WTC11 (cell line): ENCODE measurements at regions not wholly inside any gene's neighbourhood (a gene's known extent, or its start where the extent isn't known, plus 50 kb on each side); places are given as distances from the start of the nearest gene placed in this dataset.

ENCODE experiments used
- ATAC-seq: fragments of 200-7000 bp; cut with Tn5 transposase; 2 replicates; pipeline ENCODE4 v1.10.0; 2021; ENCODE audit warnings: mild to moderate bottlenecking, moderate library complexity
- CTCF ChIA-PET: fragments of 300-600 bp; sonication (Branson Sonifier 250); formaldehyde crosslinking; loops from one replicate; lab custom pipeline; 2021; ENCODE audit warnings: antibody characterized with exemption; lab: Charles Lee
- POLR2A ChIA-PET: fragments of 350-600 bp; sonication (Branson Sonifier 250); formaldehyde crosslinking; loops from one replicate; lab custom pipeline; 2021; ENCODE audit warnings: antibody characterized with exemption; lab: Charles Lee
- DNase-seq: peaks from one replicate; pipeline ENCODE4 v3.0.0; 2021; ENCODE audit warnings: low spot score
- H3K27ac Mint-ChIP-seq: 2 replicates; pipeline ENCODE4 v1.8.0; 2021; ENCODE audit warnings: mixed read lengths
- H3K27me3 Mint-ChIP-seq: 2 replicates; pipeline ENCODE4 v1.8.0; 2021; ENCODE audit warnings: low read depth, mild to moderate bottlenecking, moderate library complexity, mixed read lengths
- H3K36me3 Mint-ChIP-seq: 2 replicates; pipeline ENCODE4 v1.8.0; 2021; ENCODE audit warnings: mixed read lengths
- H3K4me1 Mint-ChIP-seq: 2 replicates; pipeline ENCODE4 v1.8.0; 2022; ENCODE audit warnings: mixed read lengths
- H3K4me3 Mint-ChIP-seq: 2 replicates; pipeline ENCODE4 v1.8.0; 2021; ENCODE audit warnings: mild to moderate bottlenecking, moderate library complexity, mixed read lengths
- H3K9me3 Mint-ChIP-seq: 2 replicates; pipeline ENCODE4 v1.8.0; 2021; ENCODE audit warnings: mixed read lengths
- E2F1 ChIP-seq: sonication (generic); formaldehyde crosslinking; IDR thresholded peaks from 2 replicates; pipeline ENCODE4 v1.8.0; 2022; ENCODE audit warnings: mild to moderate bottlenecking, missing genetic modification reagents
- EMX1 ChIP-seq: fragments of 250-450 bp; sonication (Bioruptor Pico); IDR thresholded peaks from 2 replicates; pipeline ENCODE4 v1.8.0; 2021; ENCODE audit warnings: mild to moderate bottlenecking
- ERG ChIP-seq: fragments of 250-450 bp; sonication (Bioruptor Pico); IDR thresholded peaks from 2 replicates; pipeline ENCODE4 v1.8.0; 2021; ENCODE audit warnings: mild to moderate bottlenecking
- JAZF1 ChIP-seq: fragments of 250-450 bp; sonication (Bioruptor Pico); IDR thresholded peaks from 2 replicates; pipeline ENCODE4 v1.9.0; 2021; ENCODE audit warnings: moderate library complexity, mild to moderate bottlenecking, inconsistent platforms
- MLX ChIP-seq: sonication (generic); formaldehyde crosslinking; IDR thresholded peaks from 2 replicates; pipeline ENCODE4 v1.8.1; 2023; ENCODE audit warnings: mild to moderate bottlenecking, missing genetic modification reagents, moderate library complexity
- OVOL2 ChIP-seq: fragments of 250-450 bp; sonication (Bioruptor Pico); IDR thresholded peaks from 2 replicates; pipeline ENCODE4 v1.9.0; 2021; ENCODE audit warnings: mild to moderate bottlenecking, borderline replicate concordance
- PREB ChIP-seq: sonication (generic); formaldehyde crosslinking; IDR thresholded peaks from 2 replicates; pipeline ENCODE4 v1.8.1; 2022; ENCODE audit warnings: mild to moderate bottlenecking, missing genetic modification reagents, moderate library complexity, borderline replicate concordance
- SMAD4 ChIP-seq: sonication (generic); formaldehyde crosslinking; IDR thresholded peaks from 2 replicates; pipeline ENCODE4 v1.8.0; 2022; ENCODE audit warnings: mild to moderate bottlenecking, missing genetic modification reagents
- TEAD4 ChIP-seq: sonication (generic); formaldehyde crosslinking; IDR thresholded peaks from 2 replicates; pipeline ENCODE4 v1.8.0; 2022; ENCODE audit warnings: mild to moderate bottlenecking, missing genetic modification reagents
- ZNF219 ChIP-seq: sonication (generic); formaldehyde crosslinking; IDR thresholded peaks from 2 replicates; pipeline ENCODE4 v1.8.0; 2023; ENCODE audit warnings: missing genetic modification reagents, mild to moderate bottlenecking, borderline replicate concordance
- ZNF396 ChIP-seq: fragments of 250-450 bp; sonication (Bioruptor Pico); IDR thresholded peaks from 2 replicates; pipeline ENCODE4 v1.8.0; 2021; ENCODE audit warnings: mild to moderate bottlenecking, moderate library complexity, borderline replicate concordance
- TF ChIP-seq, protein P1 (sequence below): sonication (generic); formaldehyde crosslinking; conservative IDR thresholded peaks from 2 replicates; pipeline ENCODE4 v1.8.1; 2022; ENCODE audit warnings: mild to moderate bottlenecking, missing genetic modification reagents
- TF ChIP-seq, protein P2 (sequence below): sonication (generic); formaldehyde crosslinking; IDR thresholded peaks from 2 replicates; pipeline ENCODE4 v1.8.1; 2023; ENCODE audit warnings: mild to moderate bottlenecking, missing genetic modification reagents

GRCh38 chr2:180227461-180227860, 220.4 kb upstream of the CWC22 start:
- H3K4me3 Mint-ChIP-seq = no peak overlapping the region
- H3K4me1 Mint-ChIP-seq = no peaks in the 10 kb centered on the region
- ChIA-PET POLR2A (no interaction called here), CTCF (no interaction called here)
- no peak for TF ChIP-seq ERG (CRISPR knock-in tag)
- TF ChIP-seq JAZF1 (CRISPR knock-in tag) = no peak
- TF ChIP-seq, all 79 proteins: peak for 0
- DNase-seq = no peak
- Mint-ChIP-seq H3K27ac (no peak overlapping the region), H3K36me3 (peaks cover 27% of the 10 kb centered on the region), H3K27me3 (no peaks in the 10 kb centered on the region), H3K9me3 (peaks cover 32% of the 10 kb centered on the region)
- no peak for ATAC-seq

GRCh38 chr2:180225118-180225517, 218.0 kb upstream of the CWC22 start:
- H3K9me3 Mint-ChIP-seq = peaks cover 32% of the 10 kb centered on the region
- no peak for DNase-seq
- POLR2A ChIA-PET = no interaction called here
- CTCF ChIA-PET = no interaction called here
- peaks cover 27% of the 10 kb centered on the region for H3K36me3 Mint-ChIP-seq
- H3K27ac Mint-ChIP-seq = no peak overlapping the region
- no peaks in the 10 kb centered on the region for H3K4me1 Mint-ChIP-seq
- TF ChIP-seq ZNF219 (CRISPR knock-in tag) = no peak
- no peak for TF ChIP-seq EMX1 (CRISPR knock-in tag)
- no peak for TF ChIP-seq ZNF396
- TF ChIP-seq SMAD4 (CRISPR knock-in tag) = no peak
- no peak for TF ChIP-seq TEAD4 (CRISPR knock-in tag)
- no peak for TF ChIP-seq OVOL2
- no peak for TF ChIP-seq E2F1 (CRISPR knock-in tag)
- TF ChIP-seq, protein P1, sequence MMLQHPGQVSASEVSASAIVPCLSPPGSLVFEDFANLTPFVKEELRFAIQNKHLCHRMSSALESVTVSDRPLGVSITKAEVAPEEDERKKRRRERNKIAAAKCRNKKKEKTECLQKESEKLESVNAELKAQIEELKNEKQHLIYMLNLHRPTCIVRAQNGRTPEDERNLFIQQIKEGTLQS = no peak
- TF ChIP-seq, all 79 proteins: peak for 0
- H3K27me3 Mint-ChIP-seq = no peaks in the 10 kb centered on the region
- no peak overlapping the region for H3K4me3 Mint-ChIP-seq
- ATAC-seq = no peak

DNA sequence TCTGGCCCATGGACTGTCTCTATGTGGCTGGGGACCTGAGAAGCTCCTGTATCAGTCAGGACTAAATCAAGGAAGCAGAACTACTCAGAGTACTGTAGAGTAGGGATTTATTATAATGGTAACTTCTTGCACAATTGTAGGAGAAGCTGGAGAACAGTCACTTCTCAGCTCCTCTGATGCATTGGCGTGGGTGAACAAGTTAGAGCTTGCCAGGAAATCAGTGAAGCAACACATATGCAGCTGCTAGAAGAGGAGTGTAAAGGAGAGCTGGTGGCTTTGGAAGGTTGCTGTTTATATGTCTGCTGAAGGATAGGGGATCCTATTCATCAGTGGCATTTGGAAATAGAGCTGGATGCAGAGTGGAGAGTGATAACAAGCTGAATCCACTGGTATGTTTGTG, 215.5 kb upstream of the CWC22 start:
- H3K27ac Mint-ChIP-seq = no peak overlapping the region
- no peaks in the 10 kb centered on the region for H3K27me3 Mint-ChIP-seq
- H3K9me3 Mint-ChIP-seq = peaks cover 38% of the 10 kb centered on the region
- peaks cover 28% of the 10 kb centered on the region for H3K36me3 Mint-ChIP-seq
- no peak for ATAC-seq
- no peaks in the 10 kb centered on the region for H3K4me1 Mint-ChIP-seq
- ChIA-PET POLR2A (no interaction called here), CTCF (no interaction called here)
- no peak overlapping the region for H3K4me3 Mint-ChIP-seq
- no peak for DNase-seq
- TF ChIP-seq MLX (CRISPR knock-in tag) = no peak
- no peak for TF ChIP-seq ERG (CRISPR knock-in tag)
- no peak for TF ChIP-seq PREB (CRISPR knock-in tag)
- TF ChIP-seq, protein P2, sequence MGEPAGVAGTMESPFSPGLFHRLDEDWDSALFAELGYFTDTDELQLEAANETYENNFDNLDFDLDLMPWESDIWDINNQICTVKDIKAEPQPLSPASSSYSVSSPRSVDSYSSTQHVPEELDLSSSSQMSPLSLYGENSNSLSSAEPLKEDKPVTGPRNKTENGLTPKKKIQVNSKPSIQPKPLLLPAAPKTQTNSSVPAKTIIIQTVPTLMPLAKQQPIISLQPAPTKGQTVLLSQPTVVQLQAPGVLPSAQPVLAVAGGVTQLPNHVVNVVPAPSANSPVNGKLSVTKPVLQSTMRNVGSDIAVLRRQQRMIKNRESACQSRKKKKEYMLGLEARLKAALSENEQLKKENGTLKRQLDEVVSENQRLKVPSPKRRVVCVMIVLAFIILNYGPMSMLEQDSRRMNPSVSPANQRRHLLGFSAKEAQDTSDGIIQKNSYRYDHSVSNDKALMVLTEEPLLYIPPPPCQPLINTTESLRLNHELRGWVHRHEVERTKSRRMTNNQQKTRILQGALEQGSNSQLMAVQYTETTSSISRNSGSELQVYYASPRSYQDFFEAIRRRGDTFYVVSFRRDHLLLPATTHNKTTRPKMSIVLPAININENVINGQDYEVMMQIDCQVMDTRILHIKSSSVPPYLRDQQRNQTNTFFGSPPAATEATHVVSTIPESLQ (CRISPR knock-in tag) = no peak
